ENCODE measurements at regions not wholly inside any gene's neighbourhood (a gene's known extent, or its start where the extent isn't known, plus 50 kb on each side); places are given as distances from the start of the nearest gene placed in this dataset.

GRCh38 chr10:28796606-28797512 is 119.5 kb downstream of the BAMBI start:
- H3K36me3 ChIP-seq (ENCODE audit: control insufficient read depth, insufficient read depth, low read length): no peaks in the 10 kb centered on the region
- no peaks in the 10 kb centered on the region; the same call in 1 of the 2 replicates for H3K27me3 ChIP-seq (replicated peaks; ENCODE audit: control insufficient read depth, insufficient read depth, low read length)
- no peak overlapping the region for H3K4me3 ChIP-seq (replicated peaks; ENCODE audit: low read depth, low read length)
- TF ChIP-seq, protein P1, sequence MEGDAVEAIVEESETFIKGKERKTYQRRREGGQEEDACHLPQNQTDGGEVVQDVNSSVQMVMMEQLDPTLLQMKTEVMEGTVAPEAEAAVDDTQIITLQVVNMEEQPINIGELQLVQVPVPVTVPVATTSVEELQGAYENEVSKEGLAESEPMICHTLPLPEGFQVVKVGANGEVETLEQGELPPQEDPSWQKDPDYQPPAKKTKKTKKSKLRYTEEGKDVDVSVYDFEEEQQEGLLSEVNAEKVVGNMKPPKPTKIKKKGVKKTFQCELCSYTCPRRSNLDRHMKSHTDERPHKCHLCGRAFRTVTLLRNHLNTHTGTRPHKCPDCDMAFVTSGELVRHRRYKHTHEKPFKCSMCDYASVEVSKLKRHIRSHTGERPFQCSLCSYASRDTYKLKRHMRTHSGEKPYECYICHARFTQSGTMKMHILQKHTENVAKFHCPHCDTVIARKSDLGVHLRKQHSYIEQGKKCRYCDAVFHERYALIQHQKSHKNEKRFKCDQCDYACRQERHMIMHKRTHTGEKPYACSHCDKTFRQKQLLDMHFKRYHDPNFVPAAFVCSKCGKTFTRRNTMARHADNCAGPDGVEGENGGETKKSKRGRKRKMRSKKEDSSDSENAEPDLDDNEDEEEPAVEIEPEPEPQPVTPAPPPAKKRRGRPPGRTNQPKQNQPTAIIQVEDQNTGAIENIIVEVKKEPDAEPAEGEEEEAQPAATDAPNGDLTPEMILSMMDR (IDR thresholded peaks at IDR 0.05; ENCODE audit: insufficient read depth, low read length, poor library complexity, severe bottlenecking): no peak
- no peak for DNase-seq (ENCODE audit: extremely low read depth, insufficient read length)

- Histone ChIP-seq H3K27me3 (replicated peaks; ENCODE audit: control insufficient read depth, insufficient read depth, low read length) (no peaks in the 10 kb centered on the region; the same call in 1 of the 2 replicates), H3K4me3 (replicated peaks; ENCODE audit: low read depth, low read length) (no peak overlapping the region), H3K36me3 (ENCODE audit: control insufficient read depth, insufficient read depth, low read length) (no peaks in the 10 kb centered on the region)
- no peak for DNase-seq (ENCODE audit: extremely low read depth, insufficient read length)
- TF ChIP-seq, protein P1 (IDR thresholded peaks at IDR 0.05; ENCODE audit: insufficient read depth, low read length, poor library complexity, severe bottlenecking): no peak
Measured at GRCh38 chr10:28797904-28798371, 120.6 kb downstream of the BAMBI start.

GRCh38 chr10:28798428-28798955 is 121.2 kb downstream of the BAMBI start:
- TF ChIP-seq, protein P1 (IDR thresholded peaks at IDR 0.05; ENCODE audit: insufficient read depth, low read length, poor library complexity, severe bottlenecking): no peak
- Histone ChIP-seq H3K36me3 (ENCODE audit: control insufficient read depth, insufficient read depth, low read length) (no peaks in the 10 kb centered on the region), H3K4me3 (replicated peaks; ENCODE audit: low read depth, low read length) (no peak overlapping the region), H3K27me3 (replicated peaks; ENCODE audit: control insufficient read depth, insufficient read depth, low read length) (no peaks in the 10 kb centered on the region; the same call in 1 of the 2 replicates)
- DNase-seq (ENCODE audit: extremely low read depth, insufficient read length): no peak

- Histone ChIP-seq H3K36me3 (ENCODE audit: control insufficient read depth, insufficient read depth, low read length) (no peaks in the 10 kb centered on the region), H3K27me3 (replicated peaks; ENCODE audit: control insufficient read depth, insufficient read depth, low read length) (no peaks in the 10 kb centered on the region; the same call in 1 of the 2 replicates), H3K4me3 (replicated peaks; ENCODE audit: low read depth, low read length) (no peak overlapping the region)
- TF ChIP-seq, protein P1 (IDR thresholded peaks at IDR 0.05; ENCODE audit: insufficient read depth, low read length, poor library complexity, severe bottlenecking): no peak
- DNase-seq (ENCODE audit: extremely low read depth, insufficient read length): no peak
Measured at GRCh38 chr10:28798964-28799363, 121.6 kb downstream of the BAMBI start.

- TF ChIP-seq, protein P1 (IDR thresholded peaks at IDR 0.05; ENCODE audit: insufficient read depth, low read length, poor library complexity, severe bottlenecking): no peak
- Histone ChIP-seq H3K27me3 (replicated peaks; ENCODE audit: control insufficient read depth, insufficient read depth, low read length) (no peaks in the 10 kb centered on the region; the same call in 1 of the 2 replicates), H3K36me3 (ENCODE audit: control insufficient read depth, insufficient read depth, low read length) (no peaks in the 10 kb centered on the region), H3K4me3 (replicated peaks; ENCODE audit: low read depth, low read length) (no peak overlapping the region)
- DNase-seq (ENCODE audit: extremely low read depth, insufficient read length): no peak
Measured at GRCh38 chr10:28800144-28800543, 122.8 kb downstream of the BAMBI start.

Data from GM06990 (cell line).